SK-N-SH treated with all-trans-retinoic acid at 6 μM for 48 hours (cell line): ENCODE measurements at regions not wholly inside any gene's neighbourhood (a gene's known extent, or its start where the extent isn't known, plus 50 kb on each side); places are given as distances from the start of the nearest gene placed in this dataset.

Experiments
- ATAC-seq: fragments of 200-7000 bp; cut with Tn5 transposase; 3 replicates; pipeline ENCODE4 v1.9.1; 2020; ENCODE audit warnings: mild to moderate bottlenecking, moderate library complexity
- ARNTL ChIP-seq: fragments of 450-650 bp; formaldehyde crosslinking; IDR thresholded peaks from 2 replicates; pipeline ENCODE4 v1.5.0; 2020; ENCODE audit warnings: low read depth, mild to moderate bottlenecking, moderate library complexity, borderline replicate concordance
- BACH2 ChIP-seq: fragments of 250-450 bp; sonication (Bioruptor Pico); IDR thresholded peaks from 2 replicates; pipeline ENCODE4 v1.9.0; 2021; ENCODE audit warnings: mild to moderate bottlenecking, borderline replicate concordance
- CREB5 ChIP-seq: fragments of 250-450 bp; sonication (Bioruptor Pico); IDR thresholded peaks from 2 replicates; pipeline ENCODE4 v1.5.1; 2020; ENCODE audit warnings: low read depth, mild to moderate bottlenecking, moderate library complexity
- CSDC2 ChIP-seq: fragments of 250-450 bp; sonication (Bioruptor Pico); IDR thresholded peaks from 2 replicates; pipeline ENCODE4 v1.5.0; 2020; ENCODE audit warnings: mild to moderate bottlenecking, moderate library complexity
- CSRNP3 ChIP-seq: fragments of 250-450 bp; sonication (Bioruptor Pico); IDR thresholded peaks from 2 replicates; pipeline ENCODE4 v1.5.1; 2021; ENCODE audit warnings: mild to moderate bottlenecking, moderate library complexity
- ESRRG ChIP-seq: fragments of 250-450 bp; sonication (Bioruptor Pico); IDR thresholded peaks from 2 replicates; pipeline ENCODE4 v1.6.1; 2021; ENCODE audit warnings: mild to moderate bottlenecking
- GLIS3 ChIP-seq: fragments of 250-450 bp; sonication (Bioruptor Pico); IDR thresholded peaks from 2 replicates; pipeline ENCODE4 v1.5.0; 2020; ENCODE audit warnings: mild to moderate bottlenecking, moderate library complexity
- ISL1 ChIP-seq: fragments of 250-450 bp; sonication (Bioruptor Pico); IDR thresholded peaks from 2 replicates; pipeline ENCODE4 v2.1.2; 2022; ENCODE audit warnings: mild to moderate bottlenecking, moderate library complexity
- PATZ1 ChIP-seq: fragments of 250-450 bp; sonication (Bioruptor Pico); IDR thresholded peaks from 2 replicates; pipeline ENCODE4 v1.8.0; 2020; ENCODE audit warnings: mild to moderate bottlenecking, moderate library complexity, borderline replicate concordance
- POU6F1 ChIP-seq: fragments of 250-450 bp; sonication (Bioruptor Pico); IDR thresholded peaks from 2 replicates; pipeline ENCODE4 v1.8.0; 2021; ENCODE audit warnings: low read depth, mild to moderate bottlenecking, moderate library complexity, borderline replicate concordance
- PPARA ChIP-seq: fragments of 250-450 bp; sonication (Bioruptor Pico); IDR thresholded peaks from 2 replicates; pipeline ENCODE4 v1.5.0; 2020; ENCODE audit warnings: mild to moderate bottlenecking, borderline replicate concordance
- RARB ChIP-seq: fragments of 250-450 bp; sonication (Bioruptor Pico); IDR thresholded peaks from 2 replicates; pipeline ENCODE4 v1.8.0; 2021; ENCODE audit warnings: mild to moderate bottlenecking, moderate library complexity
- SNAI2 ChIP-seq: fragments of 250-450 bp; sonication (Bioruptor Pico); IDR thresholded peaks from 2 replicates; pipeline ENCODE4 v1.5.0; 2020; ENCODE audit warnings: mild to moderate bottlenecking, moderate library complexity
- TCF4 ChIP-seq: fragments of 250-450 bp; sonication (Bioruptor Pico); IDR thresholded peaks from 2 replicates; pipeline ENCODE4 v1.8.0; 2021; ENCODE audit warnings: mild to moderate bottlenecking, moderate library complexity, borderline replicate concordance
- TOX ChIP-seq: fragments of 250-450 bp; sonication (Bioruptor Pico); IDR thresholded peaks from 2 replicates; pipeline ENCODE4 v1.8.0; 2021; ENCODE audit warnings: mild to moderate bottlenecking, moderate library complexity, borderline replicate concordance
- ZC3H10 ChIP-seq: fragments of 250-450 bp; sonication (Bioruptor Pico); IDR thresholded peaks from 2 replicates; pipeline ENCODE4 v1.5.1; 2021; ENCODE audit warnings: mild to moderate bottlenecking, moderate library complexity
- ZFP3 ChIP-seq: fragments of 250-450 bp; sonication (Bioruptor Pico); IDR thresholded peaks from 2 replicates; pipeline ENCODE4 v1.5.0; 2020; ENCODE audit warnings: mild to moderate bottlenecking, moderate library complexity
- ZNF565 ChIP-seq: fragments of 450-650 bp; formaldehyde crosslinking; conservative IDR thresholded peaks from 2 replicates; pipeline ENCODE4 v1.5.0; 2020; ENCODE audit warnings: low read depth, mild to moderate bottlenecking, moderate library complexity
- ZNF70 ChIP-seq: fragments of 450-650 bp; formaldehyde crosslinking; IDR thresholded peaks from 2 replicates; pipeline ENCODE4 v1.5.0; 2020; ENCODE audit warnings: mild to moderate bottlenecking, moderate library complexity
- ZNF8 ChIP-seq: fragments of 450-650 bp; formaldehyde crosslinking; IDR thresholded peaks from 2 replicates; pipeline ENCODE4 v1.5.0; 2020; ENCODE audit warnings: mild to moderate bottlenecking, moderate library complexity
- TF ChIP-seq, protein P1 (sequence below): fragments of 250-450 bp; sonication (Bioruptor Pico); IDR thresholded peaks from 2 replicates; pipeline ENCODE4 v1.5.0; 2020; ENCODE audit warnings: mild to moderate bottlenecking, moderate library complexity

- no peak for ATAC-seq
- TF ChIP-seq ISL1 (CRISPR knock-in tag) (no peak), PATZ1 (CRISPR knock-in tag) (no peak), ZNF70 (CRISPR knock-in tag) (no peak), CSDC2 (CRISPR knock-in tag) (no peak), ZNF565 (CRISPR knock-in tag) (no peak)
These were observed 363.9 kb downstream of the DHX35 start for GRCh38 chr20:39326050-39326449.

GRCh38 chr20:39318911-39319310 is 356.8 kb downstream of the DHX35 start:
- ATAC-seq, result no peak
- TF ChIP-seq GLIS3 (no peak), ESRRG (no peak), CSDC2 (CRISPR knock-in tag) (no peak)

DNA sequence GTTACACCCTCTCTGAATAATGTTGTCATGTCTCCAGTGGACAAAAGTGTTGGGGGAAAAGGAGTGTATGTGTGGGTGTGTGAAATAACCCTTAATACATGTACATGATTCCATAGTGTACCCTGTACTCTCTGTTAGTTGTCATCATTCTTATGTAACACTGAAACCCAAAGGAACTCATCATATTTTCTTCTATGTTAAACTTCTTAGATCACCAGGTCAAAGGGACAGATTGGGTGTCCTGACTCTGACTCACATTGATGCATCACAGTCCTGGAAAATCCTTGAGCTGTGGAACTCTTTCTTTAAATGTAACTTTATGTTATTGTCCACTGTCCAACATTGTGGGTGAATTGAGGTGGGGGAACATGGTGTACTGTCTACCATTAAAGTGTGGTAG is 350.5 kb downstream of the DHX35 start:
- no peak for ATAC-seq
- TF ChIP-seq TOX (CRISPR knock-in tag) (no peak), ARNTL (CRISPR knock-in tag) (no peak), ISL1 (CRISPR knock-in tag) (no peak), PATZ1 (CRISPR knock-in tag) (no peak), ZC3H10 (no peak), CREB5 (CRISPR knock-in tag) (no peak), ESRRG (no peak), ZNF8 (CRISPR knock-in tag) (no peak), CSRNP3 (CRISPR knock-in tag) (no peak), ZFP3 (no peak), SNAI2 (CRISPR knock-in tag) (no peak), BACH2 (CRISPR knock-in tag) (no peak), TCF4 (CRISPR knock-in tag) (no peak)

DNA sequence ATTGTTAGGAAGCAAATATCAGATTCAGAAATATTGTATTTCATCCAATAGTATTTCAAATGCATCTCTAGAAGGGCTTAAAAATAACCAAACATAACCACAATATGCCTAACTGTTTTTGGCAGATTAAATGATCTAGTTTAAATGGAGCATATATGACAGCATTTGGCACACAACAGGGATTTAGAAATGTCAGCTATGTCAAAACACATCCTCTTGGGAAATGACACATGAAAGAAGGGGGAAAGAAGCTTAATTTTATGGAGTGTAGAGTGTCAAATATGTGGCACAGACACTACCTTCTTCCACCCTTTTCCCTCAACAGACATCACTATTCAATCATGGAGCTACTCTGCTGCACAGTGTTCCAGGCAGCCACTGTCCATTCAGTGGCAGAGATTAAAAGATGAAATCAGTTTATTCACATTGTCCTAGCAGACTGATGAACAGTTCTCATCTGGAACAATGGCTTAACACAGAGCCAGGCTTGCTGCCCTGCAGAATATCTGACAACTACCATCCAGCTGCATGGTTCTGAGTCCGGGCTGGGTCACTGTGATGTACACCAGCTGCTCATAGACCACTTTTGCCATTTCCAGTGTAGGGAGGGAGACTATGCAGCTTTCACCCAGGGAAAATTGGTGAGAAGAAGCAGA is 349.8 kb downstream of the DHX35 start:
- no peak for ATAC-seq

More for the DNA sequence above, 349.8 kb downstream of the DHX35 start:
- TF ChIP-seq PATZ1 (CRISPR knock-in tag) (no peak), CREB5 (CRISPR knock-in tag) (no peak), ESRRG (no peak), TOX (CRISPR knock-in tag) (no peak), PPARA (no peak), POU6F1 (CRISPR knock-in tag) (no peak), SNAI2 (CRISPR knock-in tag) (no peak), GLIS3 (no peak), ZNF70 (CRISPR knock-in tag) (no peak), CSDC2 (CRISPR knock-in tag) (no peak), RARB (CRISPR knock-in tag) (no peak)
- TF ChIP-seq, protein P1, sequence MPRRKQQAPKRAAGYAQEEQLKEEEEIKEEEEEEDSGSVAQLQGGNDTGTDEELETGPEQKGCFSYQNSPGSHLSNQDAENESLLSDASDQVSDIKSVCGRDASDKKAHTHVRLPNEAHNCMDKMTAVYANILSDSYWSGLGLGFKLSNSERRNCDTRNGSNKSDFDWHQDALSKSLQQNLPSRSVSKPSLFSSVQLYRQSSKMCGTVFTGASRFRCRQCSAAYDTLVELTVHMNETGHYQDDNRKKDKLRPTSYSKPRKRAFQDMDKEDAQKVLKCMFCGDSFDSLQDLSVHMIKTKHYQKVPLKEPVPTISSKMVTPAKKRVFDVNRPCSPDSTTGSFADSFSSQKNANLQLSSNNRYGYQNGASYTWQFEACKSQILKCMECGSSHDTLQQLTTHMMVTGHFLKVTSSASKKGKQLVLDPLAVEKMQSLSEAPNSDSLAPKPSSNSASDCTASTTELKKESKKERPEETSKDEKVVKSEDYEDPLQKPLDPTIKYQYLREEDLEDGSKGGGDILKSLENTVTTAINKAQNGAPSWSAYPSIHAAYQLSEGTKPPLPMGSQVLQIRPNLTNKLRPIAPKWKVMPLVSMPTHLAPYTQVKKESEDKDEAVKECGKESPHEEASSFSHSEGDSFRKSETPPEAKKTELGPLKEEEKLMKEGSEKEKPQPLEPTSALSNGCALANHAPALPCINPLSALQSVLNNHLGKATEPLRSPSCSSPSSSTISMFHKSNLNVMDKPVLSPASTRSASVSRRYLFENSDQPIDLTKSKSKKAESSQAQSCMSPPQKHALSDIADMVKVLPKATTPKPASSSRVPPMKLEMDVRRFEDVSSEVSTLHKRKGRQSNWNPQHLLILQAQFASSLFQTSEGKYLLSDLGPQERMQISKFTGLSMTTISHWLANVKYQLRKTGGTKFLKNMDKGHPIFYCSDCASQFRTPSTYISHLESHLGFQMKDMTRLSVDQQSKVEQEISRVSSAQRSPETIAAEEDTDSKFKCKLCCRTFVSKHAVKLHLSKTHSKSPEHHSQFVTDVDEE (CRISPR knock-in tag), result no peak
